Suprapubic skin (tissue), 4 donors: ENCODE measurements at regions not wholly inside any gene's neighbourhood (a gene's known extent, or its start where the extent isn't known, plus 50 kb on each side); places are given as distances from the start of the nearest gene placed in this dataset.

Experiments used
- CTCF ChIP-seq, 2 donors: fragments of 200-600 bp in 1 of 2; fragments of 450-650 bp in 1 of 2; sonication (generic) in 1 of 2; IDR thresholded peaks; one replicate each; pipeline ENCODE4 v1.5.1; 2016 to 2019; ENCODE audit warnings: antibody characterized with exemption in 2 of 2, mild to moderate bottlenecking in 1 of 2, moderate library complexity in 1 of 2
- POLR2A ChIP-seq, 2 donors: fragments of 450-650 bp; IDR thresholded peaks; one replicate each; pipeline ENCODE4 v1.6.1; 2017; ENCODE audit warnings: antibody characterized with exemption in 2 of 2, mild to moderate bottlenecking in 2 of 2, moderate library complexity in 2 of 2
- POLR2AphosphoS5 ChIP-seq, 3 donors: sonication (generic); formaldehyde crosslinking; IDR thresholded peaks; one replicate each; pipeline ENCODE4 v1.6.1; 2017; ENCODE audit warnings: antibody characterized with exemption in 3 of 3

DNA sequence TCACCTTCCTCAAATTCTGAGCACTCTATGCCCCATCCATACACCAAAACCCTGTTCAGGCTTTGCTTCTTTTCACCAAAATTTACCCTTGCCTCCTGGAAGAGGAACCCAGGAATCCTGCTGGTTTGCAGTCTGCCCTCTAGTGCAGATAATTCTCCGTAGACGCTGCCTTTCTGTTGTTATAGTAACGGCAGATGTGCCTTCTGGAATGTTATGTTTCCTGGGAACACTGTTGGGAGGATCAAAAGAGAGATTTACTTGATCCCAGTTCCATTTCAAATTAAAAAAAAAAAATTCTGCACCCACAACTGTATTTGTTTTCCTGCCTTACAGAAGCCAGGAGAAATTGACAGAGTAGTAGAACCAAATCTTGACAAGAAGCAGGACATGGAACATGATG, 104.2 kb upstream of the RMST start:
- no peak for TF ChIP-seq CTCF (IDR thresholded peaks at IDR 0.05)
- TF ChIP-seq POLR2AphosphoS5 (IDR thresholded peaks at IDR 0.05): no peak
- TF ChIP-seq POLR2A (IDR thresholded peaks at IDR 0.05): no peak
